ENCODE measurements at regions not wholly inside any gene's neighbourhood (a gene's known extent, or its start where the extent isn't known, plus 50 kb on each side); places are given as distances from the start of the nearest gene placed in this dataset.

- intact Hi-C loops (cut with DNase I) = no loop called here
- ATAC-seq (ENCODE audit: poor library complexity) (no peak), DNase-seq (no peak)
These were observed 303.0 kb upstream of the ZFHX3 start for GRCh38 chr16:73350707-73351452.

- DNase-seq (no peak), ATAC-seq (ENCODE audit: poor library complexity) (no peak)
- intact Hi-C loops (cut with DNase I) = no loop called here
These were observed 299.8 kb upstream of the ZFHX3 start for GRCh38 chr16:73347500-73348375.

GRCh38 chr16:73339821-73340220 lies 291.9 kb upstream of the ZFHX3 start:
- ATAC-seq (ENCODE audit: poor library complexity) (no peak), DNase-seq (no peak)
- intact Hi-C loops (cut with DNase I) = no loop called here

GRCh38 chr16:73337373-73338296 lies 289.7 kb upstream of the ZFHX3 start:
- intact Hi-C loops (cut with DNase I) = no loop called here
- ATAC-seq (ENCODE audit: poor library complexity) = no peak
- no peak for DNase-seq

GRCh38 chr16:73329358-73330286 lies 281.7 kb upstream of the ZFHX3 start:
- ATAC-seq (ENCODE audit: poor library complexity) (no peak), DNase-seq (no peak)
- intact Hi-C loops (cut with DNase I) = no loop called here

DNA sequence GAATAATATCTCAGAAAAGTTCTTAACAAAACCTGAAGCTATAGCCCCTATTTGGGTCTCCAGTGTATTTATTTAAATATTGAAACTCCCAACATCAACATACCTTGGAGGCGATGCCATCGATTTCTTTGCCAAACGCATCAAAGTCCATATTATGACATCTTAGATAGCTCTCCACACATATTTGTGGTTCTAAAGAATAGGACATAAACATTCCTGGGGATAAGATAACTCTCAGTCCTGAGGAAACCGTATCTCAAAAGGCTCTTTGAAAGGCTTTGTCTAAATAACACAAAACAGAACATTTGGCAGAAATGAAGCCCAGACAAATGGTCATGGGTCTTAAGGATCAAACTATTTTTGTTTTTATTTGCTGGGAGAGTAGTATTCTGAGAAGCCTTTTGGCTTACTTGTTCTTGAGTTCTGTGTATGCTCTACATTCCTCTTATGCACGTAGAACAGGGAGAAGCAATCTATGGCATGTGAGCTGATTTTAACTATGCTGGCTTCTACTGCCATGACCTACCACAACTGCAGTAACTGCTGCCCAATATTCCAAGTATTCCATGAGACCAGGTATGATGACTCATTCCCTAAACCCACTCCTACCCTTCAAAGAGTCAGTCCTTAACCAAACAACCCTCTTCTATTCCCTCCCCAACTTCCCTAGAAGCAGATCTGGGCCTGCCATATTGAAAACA lies 279.0 kb upstream of the ZFHX3 start:
- ATAC-seq (ENCODE audit: poor library complexity) (no peak), DNase-seq (no peak)
- intact Hi-C loops (cut with DNase I) = no loop called here

GRCh38 chr16:73326221-73326620 lies 278.3 kb upstream of the ZFHX3 start:
- intact Hi-C loops (cut with DNase I) = no loop called here
- DNase-seq (no peak), ATAC-seq (ENCODE audit: poor library complexity) (no peak)

DNA sequence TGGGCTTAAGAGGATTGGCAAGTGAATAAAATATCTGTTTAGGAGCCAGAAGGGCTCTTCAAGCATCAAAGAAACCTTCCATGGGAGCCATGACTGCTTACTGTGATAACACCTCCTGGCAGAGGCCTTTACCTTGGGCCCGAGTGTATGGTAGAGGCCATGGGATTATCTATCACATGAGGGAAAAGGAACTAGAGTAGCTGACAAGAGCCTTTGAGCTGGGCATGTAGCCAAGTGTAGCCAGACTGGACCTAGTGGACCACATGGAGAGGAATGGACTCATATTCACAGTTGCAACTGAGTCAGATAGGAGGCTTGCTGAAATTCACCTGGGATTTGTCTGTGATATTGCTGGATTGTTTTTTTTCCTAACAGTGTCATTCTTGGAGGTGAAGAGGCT lies 276.0 kb upstream of the ZFHX3 start:
- DNase-seq (no peak), ATAC-seq (ENCODE audit: poor library complexity) (no peak)

DNA sequence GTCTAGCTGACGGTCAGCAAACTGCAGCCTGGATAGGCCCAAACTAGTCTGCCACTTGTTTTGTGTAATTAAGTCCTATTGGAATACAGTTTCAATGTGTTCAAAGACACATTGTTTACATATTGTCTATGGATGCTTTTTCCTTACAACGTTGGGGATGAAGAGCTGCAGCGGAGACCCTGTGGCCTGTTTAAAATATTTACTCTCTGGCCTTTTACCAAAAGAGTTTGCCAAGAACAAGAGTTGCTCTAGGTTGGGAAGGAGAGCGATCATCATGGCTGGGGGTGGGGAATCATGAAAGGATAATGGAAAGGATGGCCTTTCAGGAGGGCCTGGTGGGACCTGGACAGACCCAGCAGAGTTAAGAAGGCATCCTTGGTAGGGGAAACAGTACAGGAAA lies 274.9 kb upstream of the ZFHX3 start:
- no peak for DNase-seq
- intact Hi-C loops (cut with DNase I) = no loop called here
- no peak for ATAC-seq (ENCODE audit: poor library complexity)

More for the DNA sequence above, 276.0 kb upstream of the ZFHX3 start:
- intact Hi-C loops (cut with DNase I) = no loop called here

GRCh38 chr16:73321853-73322252 lies 273.9 kb upstream of the ZFHX3 start:
- intact Hi-C loops (cut with DNase I) = no loop called here
- ATAC-seq (ENCODE audit: poor library complexity) (no peak), DNase-seq (no peak)

- intact Hi-C loops (cut with DNase I) = no loop called here
- ATAC-seq (ENCODE audit: poor library complexity) (no peak), DNase-seq (no peak)
These were observed 271.8 kb upstream of the ZFHX3 start for GRCh38 chr16:73319737-73320136.

GRCh38 chr16:73319261-73319660 lies 271.3 kb upstream of the ZFHX3 start:
- DNase-seq (no peak), ATAC-seq (ENCODE audit: poor library complexity) (no peak)
- intact Hi-C loops (cut with DNase I) = no loop called here

- no peak for DNase-seq
- intact Hi-C loops (cut with DNase I) = no loop called here
These were observed 269.5 kb upstream of the ZFHX3 start for GRCh38 chr16:73317321-73317857.

DNA sequence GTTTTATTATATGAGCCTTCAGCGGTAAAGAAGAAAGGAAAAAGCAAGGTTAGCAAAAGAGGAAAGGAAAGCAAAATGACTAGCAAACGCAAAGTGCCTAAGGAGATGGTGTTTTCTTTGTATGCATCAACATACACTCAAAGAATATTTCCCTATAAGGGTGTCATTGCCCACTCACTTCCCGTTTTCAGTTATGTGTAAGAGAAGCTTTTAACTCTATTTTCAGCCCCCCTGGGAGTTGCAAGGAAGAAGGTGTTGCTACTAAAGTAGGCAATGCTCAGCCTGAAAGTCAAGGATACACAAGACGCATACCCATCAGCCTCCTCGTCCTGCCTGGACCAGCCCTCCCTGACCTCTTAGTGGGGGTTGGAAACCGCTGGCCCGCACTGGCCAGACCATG lies 267.7 kb upstream of the ZFHX3 start:
- intact Hi-C loops (cut with DNase I) = no loop called here
- ATAC-seq (ENCODE audit: poor library complexity) = no peak
- DNase-seq = no peak

More at GRCh38 chr16:73317321-73317857, 269.5 kb upstream of the ZFHX3 start:
- ATAC-seq (ENCODE audit: poor library complexity) = no peak

DNA sequence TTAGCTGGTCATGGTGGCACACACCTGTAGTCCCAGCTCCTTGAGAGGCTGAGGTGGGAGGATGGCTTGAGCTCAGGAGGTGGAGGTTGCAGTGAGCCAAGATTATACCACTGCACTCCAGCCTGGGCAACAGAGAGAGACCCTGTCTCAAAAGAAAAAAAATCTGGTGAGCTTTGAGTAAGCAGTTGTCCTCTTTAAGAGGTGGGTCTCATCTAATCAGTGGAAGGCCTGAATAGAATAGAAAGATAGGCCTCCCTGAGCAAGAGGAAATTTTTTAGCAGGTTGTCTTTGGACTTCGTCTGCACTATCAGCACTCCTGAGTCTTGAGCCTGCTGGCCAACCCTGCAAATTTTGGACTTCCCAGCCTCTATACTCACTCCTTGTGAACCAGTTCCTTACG lies 266.0 kb upstream of the ZFHX3 start:
- intact Hi-C loops (cut with DNase I) = no loop called here

GRCh38 chr16:73311857-73312723 lies 264.2 kb upstream of the ZFHX3 start:
- DNase-seq (no peak), ATAC-seq (ENCODE audit: poor library complexity) (no peak)
- intact Hi-C loops (cut with DNase I) = no loop called here

More for the DNA sequence above, 266.0 kb upstream of the ZFHX3 start:
- ATAC-seq (ENCODE audit: poor library complexity) (no peak), DNase-seq (no peak)

Measured in Right ventricle myocardium superior (tissue), 1 donor.